ENCODE measurements at regions not wholly inside any gene's neighbourhood (a gene's known extent, or its start where the extent isn't known, plus 50 kb on each side); places are given as distances from the start of the nearest gene placed in this dataset.

- Histone ChIP-seq H3K27ac (ENCODE audit: low read length) (no peak overlapping the region), H3K27me3 (replicated peaks in 1 of 2; ENCODE audit: control insufficient read depth in 2 of 2, extremely low read depth in 1 of 2, insufficient read depth in 2 of 2, low read length in 1 of 2) (no peaks in the 10 kb centered on the region), H3K4me1 (ENCODE audit: control insufficient read depth in 1 of 2, extremely low read depth in 1 of 2, insufficient read depth in 2 of 2, low read length in 2 of 2) (no peaks in the 10 kb centered on the region), H3K4me3 (ENCODE audit: control insufficient read depth in 1 of 2, extremely low read depth in 1 of 2, low read length in 1 of 2) (no peak overlapping the region), H3K36me3 (ENCODE audit: control insufficient read depth in 2 of 2, extremely low read depth in 1 of 2, insufficient read depth in 1 of 2, low read length in 1 of 2) (no peaks in the 10 kb centered on the region), H3K9me3 (no peaks in the 10 kb centered on the region)
- Mint-ChIP-seq H3K4me1 (no peaks in the 10 kb centered on the region), H3K9me3 (peaks cover 0 to 13% (median 5%) of the 10 kb centered on the region in 3 donors), H3K27ac (no peak overlapping the region), H3K4me3 (no peak overlapping the region), H3K27me3 (no peaks in the 10 kb centered on the region), H3K36me3 (no peaks in the 10 kb centered on the region)
- DNase-seq = no peak
- ATAC-seq (replicated peaks in 1 of 4) = no peak
- 90% methylated on average over 3 of the region's 4 CpGs for WGBS (ENCODE audit: insufficient coverage)
- CTCF ChIA-PET = no interaction called here
- POLR2A ChIA-PET = no interaction called here
Observed at GRCh38 chr6:23696992-23697391, 429.0 kb upstream of the NRSN1 start.

DNA sequence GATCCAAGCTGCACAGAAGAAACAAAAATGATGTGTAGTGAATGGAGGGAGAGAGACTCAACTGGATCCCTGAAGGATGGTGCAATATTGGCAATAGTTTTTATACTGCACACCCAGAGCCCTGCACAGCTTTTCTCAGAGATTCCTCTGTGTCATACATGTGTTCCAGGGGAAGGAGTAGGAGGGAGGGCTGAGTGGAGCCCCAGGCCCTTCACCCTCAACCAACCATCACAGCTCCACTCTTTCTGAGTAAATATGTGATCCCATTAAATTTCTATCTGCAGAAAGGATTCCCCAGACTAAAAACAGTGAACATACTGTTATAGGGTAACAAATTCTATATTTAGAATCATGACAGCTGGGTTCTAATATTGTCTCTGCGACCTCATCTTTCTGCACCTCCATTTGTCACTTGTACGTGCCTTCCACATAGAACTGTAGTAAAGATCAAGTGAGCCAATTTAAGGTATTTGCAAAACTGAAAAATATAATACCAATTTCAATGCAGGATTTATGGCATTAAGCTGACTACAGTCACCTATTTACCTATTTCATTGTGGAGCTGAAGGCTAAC, 421.4 kb upstream of the NRSN1 start:
- no CpG with 5 or more reads among the region's 2 CpGs for WGBS (ENCODE audit: insufficient coverage)
- Mint-ChIP-seq H3K4me1 (no peaks in the 10 kb centered on the region), H3K27me3 (no peaks in the 10 kb centered on the region), H3K9me3 (peaks cover 8 to 13% (median 11%) of the 10 kb centered on the region in 3 donors), H3K27ac (no peak overlapping the region), H3K4me3 (no peak overlapping the region), H3K36me3 (no peaks in the 10 kb centered on the region)
- DNase-seq = no peak
- Histone ChIP-seq H3K4me1 (ENCODE audit: control insufficient read depth in 1 of 2, extremely low read depth in 1 of 2, insufficient read depth in 2 of 2, low read length in 2 of 2) (no peaks in the 10 kb centered on the region), H3K9me3 (no peaks in the 10 kb centered on the region), H3K27ac (ENCODE audit: low read length) (no peak overlapping the region), H3K36me3 (ENCODE audit: control insufficient read depth in 2 of 2, extremely low read depth in 1 of 2, insufficient read depth in 1 of 2, low read length in 1 of 2) (no peaks in the 10 kb centered on the region), H3K4me3 (ENCODE audit: control insufficient read depth in 1 of 2, extremely low read depth in 1 of 2, low read length in 1 of 2) (no peak overlapping the region), H3K27me3 (replicated peaks in 1 of 2; ENCODE audit: control insufficient read depth in 2 of 2, extremely low read depth in 1 of 2, insufficient read depth in 2 of 2, low read length in 1 of 2) (no peaks in the 10 kb centered on the region)
- ChIA-PET CTCF (no interaction called here), POLR2A (no interaction called here)
- ATAC-seq (replicated peaks in 1 of 4) = no peak

GRCh38 chr6:23705697-23706096, 420.3 kb upstream of the NRSN1 start:
- Histone ChIP-seq H3K27ac (ENCODE audit: low read length) (no peak overlapping the region), H3K9me3 (no peaks in the 10 kb centered on the region), H3K27me3 (replicated peaks in 1 of 2; ENCODE audit: control insufficient read depth in 2 of 2, extremely low read depth in 1 of 2, insufficient read depth in 2 of 2, low read length in 1 of 2) (no peaks in the 10 kb centered on the region), H3K4me3 (ENCODE audit: control insufficient read depth in 1 of 2, extremely low read depth in 1 of 2, low read length in 1 of 2) (no peak overlapping the region), H3K36me3 (ENCODE audit: control insufficient read depth in 2 of 2, extremely low read depth in 1 of 2, insufficient read depth in 1 of 2, low read length in 1 of 2) (no peaks in the 10 kb centered on the region), H3K4me1 (ENCODE audit: control insufficient read depth in 1 of 2, extremely low read depth in 1 of 2, insufficient read depth in 2 of 2, low read length in 2 of 2) (no peaks in the 10 kb centered on the region)
- ChIA-PET POLR2A (no interaction called here), CTCF (no interaction called here)
- Mint-ChIP-seq H3K4me1 (no peaks in the 10 kb centered on the region), H3K36me3 (no peaks in the 10 kb centered on the region), H3K27me3 (no peaks in the 10 kb centered on the region), H3K27ac (no peak overlapping the region), H3K4me3 (no peak overlapping the region), H3K9me3 (peaks cover 3 to 11% (median 6%) of the 10 kb centered on the region in 3 donors)
- DNase-seq (no peak), ATAC-seq (replicated peaks in 1 of 4) (no peak)
- 71% methylated on average over 1 of the region's 2 CpGs for WGBS (ENCODE audit: insufficient coverage)

DNA sequence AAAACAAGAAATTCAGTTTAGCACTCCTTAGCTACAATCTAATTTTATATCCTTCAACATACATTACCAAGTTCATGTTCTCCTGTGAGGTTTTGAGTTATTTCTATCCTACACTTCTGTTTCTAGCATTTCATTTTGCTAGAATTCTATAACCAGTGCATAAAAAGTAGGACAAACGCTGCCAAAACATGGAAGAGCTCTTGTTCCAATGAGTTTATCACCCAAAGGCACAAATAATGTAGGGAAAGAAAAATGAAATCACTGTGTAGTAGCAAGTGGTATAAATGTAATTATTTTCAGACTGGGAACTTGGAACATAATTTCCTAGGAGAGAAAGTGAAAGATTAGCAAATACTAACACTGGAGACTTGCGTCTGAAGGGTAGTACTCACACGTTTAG, 413.3 kb upstream of the NRSN1 start:
- Histone ChIP-seq H3K27ac (ENCODE audit: low read length) (no peak overlapping the region), H3K36me3 (ENCODE audit: control insufficient read depth in 2 of 2, extremely low read depth in 1 of 2, insufficient read depth in 1 of 2, low read length in 1 of 2) (no peaks in the 10 kb centered on the region), H3K4me1 (ENCODE audit: control insufficient read depth in 1 of 2, extremely low read depth in 1 of 2, insufficient read depth in 2 of 2, low read length in 2 of 2) (no peaks in the 10 kb centered on the region), H3K27me3 (replicated peaks in 1 of 2; ENCODE audit: control insufficient read depth in 2 of 2, extremely low read depth in 1 of 2, insufficient read depth in 2 of 2, low read length in 1 of 2) (no peaks in the 10 kb centered on the region), H3K4me3 (ENCODE audit: control insufficient read depth in 1 of 2, extremely low read depth in 1 of 2, low read length in 1 of 2) (no peak overlapping the region), H3K9me3 (no peaks in the 10 kb centered on the region)
- Mint-ChIP-seq H3K4me1 (no peaks in the 10 kb centered on the region), H3K27me3 (no peaks in the 10 kb centered on the region), H3K36me3 (no peaks in the 10 kb centered on the region), H3K4me3 (no peak overlapping the region), H3K9me3 (peaks cover 3 to 12% (median 7%) of the 10 kb centered on the region in 3 donors), H3K27ac (no peak overlapping the region)
- DNase-seq (no peak), ATAC-seq (replicated peaks in 1 of 4) (no peak)
- CTCF ChIA-PET = no interaction called here
- POLR2A ChIA-PET = no interaction called here
- WGBS (ENCODE audit: insufficient coverage) = no CpG with 5 or more reads among the region's 3 CpGs

GRCh38 chr6:23713211-23713610, 412.8 kb upstream of the NRSN1 start:
- Mint-ChIP-seq H3K27me3 (no peaks in the 10 kb centered on the region), H3K27ac (no peak overlapping the region), H3K4me3 (no peak overlapping the region), H3K4me1 (no peaks in the 10 kb centered on the region), H3K9me3 (peaks cover 3 to 12% (median 7%) of the 10 kb centered on the region in 3 donors), H3K36me3 (no peaks in the 10 kb centered on the region)
- CTCF ChIA-PET = no interaction called here
- H3K4me1 ChIP-seq (ENCODE audit: control insufficient read depth in 1 of 2, extremely low read depth in 1 of 2, insufficient read depth in 2 of 2, low read length in 2 of 2) = no peaks in the 10 kb centered on the region
- no CpG with 5 or more reads among the region's 1 CpG for WGBS (ENCODE audit: insufficient coverage)
- H3K36me3 ChIP-seq (ENCODE audit: control insufficient read depth in 2 of 2, extremely low read depth in 1 of 2, insufficient read depth in 1 of 2, low read length in 1 of 2) = no peaks in the 10 kb centered on the region
- no peak overlapping the region for H3K4me3 ChIP-seq (ENCODE audit: control insufficient read depth in 1 of 2, extremely low read depth in 1 of 2, low read length in 1 of 2)
- no peaks in the 10 kb centered on the region for H3K9me3 ChIP-seq
- POLR2A ChIA-PET = no interaction called here
- no peak for DNase-seq
- no peaks in the 10 kb centered on the region for H3K27me3 ChIP-seq (replicated peaks in 1 of 2; ENCODE audit: control insufficient read depth in 2 of 2, extremely low read depth in 1 of 2, insufficient read depth in 2 of 2, low read length in 1 of 2)
- no peak for ATAC-seq (replicated peaks in 1 of 4)
- H3K27ac ChIP-seq (ENCODE audit: low read length) = no peak overlapping the region

GRCh38 chr6:23728707-23729106, 397.3 kb upstream of the NRSN1 start:
- WGBS (ENCODE audit: insufficient coverage) = no CpG with 5 or more reads among the region's 2 CpGs
- no peaks in the 10 kb centered on the region for H3K27me3 ChIP-seq (replicated peaks in 1 of 2; ENCODE audit: control insufficient read depth in 2 of 2, extremely low read depth in 1 of 2, insufficient read depth in 2 of 2, low read length in 1 of 2)
- Mint-ChIP-seq H3K4me3 (no peak overlapping the region), H3K27ac (no peak overlapping the region), H3K4me1 (no peaks in the 10 kb centered on the region), H3K9me3 (peaks cover 0 to 3% (median 3%) of the 10 kb centered on the region in 3 donors), H3K36me3 (no peaks in the 10 kb centered on the region), H3K27me3 (no peaks in the 10 kb centered on the region)
- no peaks in the 10 kb centered on the region for H3K4me1 ChIP-seq (ENCODE audit: control insufficient read depth in 1 of 2, extremely low read depth in 1 of 2, insufficient read depth in 2 of 2, low read length in 2 of 2)
- CTCF ChIA-PET = no interaction called here
- no peaks in the 10 kb centered on the region for H3K36me3 ChIP-seq (ENCODE audit: control insufficient read depth in 2 of 2, extremely low read depth in 1 of 2, insufficient read depth in 1 of 2, low read length in 1 of 2)
- no peak for DNase-seq
- H3K4me3 ChIP-seq (ENCODE audit: control insufficient read depth in 1 of 2, extremely low read depth in 1 of 2, low read length in 1 of 2) = no peak overlapping the region
- H3K27ac ChIP-seq (ENCODE audit: low read length) = no peak overlapping the region
- POLR2A ChIA-PET = no interaction called here
- no peak for ATAC-seq (replicated peaks in 1 of 4)
- H3K9me3 ChIP-seq = no peaks in the 10 kb centered on the region

GRCh38 chr6:23731609-23732008, 394.4 kb upstream of the NRSN1 start:
- no peak overlapping the region for H3K27ac Mint-ChIP-seq
- no peak overlapping the region for H3K4me3 Mint-ChIP-seq
- no peaks in the 10 kb centered on the region for H3K4me1 Mint-ChIP-seq
- Histone ChIP-seq H3K27ac (ENCODE audit: low read length) (no peak overlapping the region), H3K4me3 (ENCODE audit: control insufficient read depth in 1 of 2, extremely low read depth in 1 of 2, low read length in 1 of 2) (no peak overlapping the region), H3K36me3 (ENCODE audit: control insufficient read depth in 2 of 2, extremely low read depth in 1 of 2, insufficient read depth in 1 of 2, low read length in 1 of 2) (no peaks in the 10 kb centered on the region), H3K4me1 (ENCODE audit: control insufficient read depth in 1 of 2, extremely low read depth in 1 of 2, insufficient read depth in 2 of 2, low read length in 2 of 2) (no peaks in the 10 kb centered on the region), H3K9me3 (no peaks in the 10 kb centered on the region), H3K27me3 (replicated peaks in 1 of 2; ENCODE audit: control insufficient read depth in 2 of 2, extremely low read depth in 1 of 2, insufficient read depth in 2 of 2, low read length in 1 of 2) (no peaks in the 10 kb centered on the region)
- DNase-seq (no peak), ATAC-seq (replicated peaks in 1 of 4) (no peak)
- no peaks in the 10 kb centered on the region for H3K36me3 Mint-ChIP-seq
- no CpG with 5 or more reads among the region's 4 CpGs for WGBS (ENCODE audit: insufficient coverage)
- CTCF ChIA-PET = no interaction called here
- POLR2A ChIA-PET = no interaction called here
- H3K27me3 Mint-ChIP-seq = no peaks in the 10 kb centered on the region
- H3K9me3 Mint-ChIP-seq = peaks cover 0 to 6% (median 3%) of the 10 kb centered on the region in 3 donors

Measured in T-cell (primary cell).